ENCODE measurements at regions not wholly inside any gene's neighbourhood (a gene's known extent, or its start where the extent isn't known, plus 50 kb on each side); places are given as distances from the start of the nearest gene placed in this dataset.

GRCh38 chr1:213381572-213382084, 330.6 kb downstream of the RPS6KC1 start:
- Histone ChIP-seq H3K27ac (no peak overlapping the region), H3K79me2 (ENCODE audit: insufficient read depth, low read depth) (no peaks in the 10 kb centered on the region), H4K20me1 (ENCODE audit: insufficient read depth) (no peaks in the 10 kb centered on the region), H3K27me3 (ENCODE audit: insufficient read depth, low read depth) (no peaks in the 10 kb centered on the region), H3K4me1 (ENCODE audit: low read depth, poor library complexity, severe bottlenecking) (no peaks in the 10 kb centered on the region), H3K9ac (no peak overlapping the region), H2AFZ (ENCODE audit: low read depth) (no peak overlapping the region), H3K36me3 (ENCODE audit: insufficient read depth) (no peaks in the 10 kb centered on the region), H3K4me2 (no peak overlapping the region), H3K4me3 (IDR thresholded peaks at IDR 0.05; ENCODE audit: insufficient read depth, low read depth, low read length) (no peak overlapping the region)
- TF ChIP-seq CTCF (conservative IDR thresholded peaks at IDR 0.05; ENCODE audit: low read depth, low read length) = no peak

- H3K36me3 ChIP-seq (ENCODE audit: insufficient read depth) = no peaks in the 10 kb centered on the region
- no peaks in the 10 kb centered on the region for H3K4me1 ChIP-seq (ENCODE audit: low read depth, poor library complexity, severe bottlenecking)
- TF ChIP-seq CTCF (conservative IDR thresholded peaks at IDR 0.05; ENCODE audit: low read depth, low read length) = no peak
- H3K79me2 ChIP-seq (ENCODE audit: insufficient read depth, low read depth) = no peaks in the 10 kb centered on the region
- no peaks in the 10 kb centered on the region for H3K27me3 ChIP-seq (ENCODE audit: insufficient read depth, low read depth)
- H3K9ac ChIP-seq = no peak overlapping the region
- no peaks in the 10 kb centered on the region for H4K20me1 ChIP-seq (ENCODE audit: insufficient read depth)
- H2AFZ ChIP-seq (ENCODE audit: low read depth) = no peak overlapping the region
- H3K4me3 ChIP-seq (IDR thresholded peaks at IDR 0.05; ENCODE audit: insufficient read depth, low read depth, low read length) = no peak overlapping the region
- H3K27ac ChIP-seq = no peak overlapping the region
- no peak overlapping the region for H3K4me2 ChIP-seq
These were observed 332.4 kb downstream of the RPS6KC1 start for GRCh38 chr1:213383465-213383864.

- H4K20me1 ChIP-seq (ENCODE audit: insufficient read depth) = no peaks in the 10 kb centered on the region
- TF ChIP-seq CTCF (conservative IDR thresholded peaks at IDR 0.05; ENCODE audit: low read depth, low read length) = no peak
- no peaks in the 10 kb centered on the region for H3K79me2 ChIP-seq (ENCODE audit: insufficient read depth, low read depth)
- no peaks in the 10 kb centered on the region for H3K4me1 ChIP-seq (ENCODE audit: low read depth, poor library complexity, severe bottlenecking)
- no peak overlapping the region for H3K4me3 ChIP-seq (IDR thresholded peaks at IDR 0.05; ENCODE audit: insufficient read depth, low read depth, low read length)
- no peak overlapping the region for H3K9ac ChIP-seq
- H3K27me3 ChIP-seq (ENCODE audit: insufficient read depth, low read depth) = no peaks in the 10 kb centered on the region
- no peak overlapping the region for H3K27ac ChIP-seq
- H2AFZ ChIP-seq (ENCODE audit: low read depth) = no peak overlapping the region
- H3K36me3 ChIP-seq (ENCODE audit: insufficient read depth) = no peaks in the 10 kb centered on the region
- no peak overlapping the region for H3K4me2 ChIP-seq
These were observed 334.2 kb downstream of the RPS6KC1 start for GRCh38 chr1:213385201-213385600.

- no peaks in the 10 kb centered on the region for H4K20me1 ChIP-seq (ENCODE audit: insufficient read depth)
- no peak overlapping the region for H3K9ac ChIP-seq
- no peaks in the 10 kb centered on the region for H3K4me1 ChIP-seq (ENCODE audit: low read depth, poor library complexity, severe bottlenecking)
- H2AFZ ChIP-seq (ENCODE audit: low read depth) = no peak overlapping the region
- no peak overlapping the region for H3K27ac ChIP-seq
- no peak overlapping the region for H3K4me2 ChIP-seq
- no peak overlapping the region for H3K4me3 ChIP-seq (IDR thresholded peaks at IDR 0.05; ENCODE audit: insufficient read depth, low read depth, low read length)
- no peaks in the 10 kb centered on the region for H3K27me3 ChIP-seq (ENCODE audit: insufficient read depth, low read depth)
- no peak for TF ChIP-seq CTCF (conservative IDR thresholded peaks at IDR 0.05; ENCODE audit: low read depth, low read length)
- H3K79me2 ChIP-seq (ENCODE audit: insufficient read depth, low read depth) = no peaks in the 10 kb centered on the region
- H3K36me3 ChIP-seq (ENCODE audit: insufficient read depth) = no peaks in the 10 kb centered on the region
These were observed 334.8 kb downstream of the RPS6KC1 start for GRCh38 chr1:213385806-213386324.

All from KMS-11 (cell line).